ENCODE measurements at regions not wholly inside any gene's neighbourhood (a gene's known extent, or its start where the extent isn't known, plus 50 kb on each side); places are given as distances from the start of the nearest gene placed in this dataset.

DNA sequence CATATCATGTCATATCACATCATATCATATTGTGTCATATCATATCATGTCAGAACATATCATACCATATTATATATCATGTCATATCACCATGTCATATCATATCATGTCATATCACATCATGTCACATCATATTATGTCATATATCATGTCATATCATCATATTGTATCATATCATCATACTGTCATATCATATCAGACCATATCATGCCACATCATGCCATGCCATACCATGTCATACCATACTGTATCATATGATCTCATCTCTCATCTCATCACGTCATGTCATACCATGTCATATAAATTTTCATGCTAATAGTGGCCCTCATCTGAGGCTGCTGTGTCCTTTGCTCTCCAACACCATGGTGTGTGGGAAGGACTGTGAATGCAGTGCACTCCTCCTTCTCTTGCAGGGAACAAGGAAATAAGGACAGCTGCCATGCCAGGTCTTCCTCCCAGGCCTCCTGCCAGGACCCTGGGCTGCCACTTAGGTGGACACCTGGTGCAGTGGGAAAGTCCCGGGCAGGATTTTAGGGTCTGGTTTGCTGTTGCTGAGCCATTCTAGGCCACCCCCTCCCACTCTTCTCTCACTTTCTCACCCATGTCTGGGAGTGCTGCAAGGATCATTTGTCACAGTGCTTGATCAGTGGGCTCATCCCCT, 72.4 kb upstream of the TRPM1 start:
- no peak for DNase-seq
- Histone ChIP-seq H3K27ac (no peak overlapping the region), H3K4me3 (no peak overlapping the region), H3K9me3 (no peaks in the 10 kb centered on the region), H3K36me3 (no peaks in the 10 kb centered on the region), H3K27me3 (no peaks in the 10 kb centered on the region), H3K4me1 (no peaks in the 10 kb centered on the region)
- no peak for ATAC-seq
- TF ChIP-seq POLR2A (IDR thresholded peaks at IDR 0.05), result no peak
- in situ Hi-C loops (cut with MboI; ENCODE audit: low sequenced_read_pairs in 4 of 4), result no loop called here
- intact Hi-C loops (cut with DNase I; ENCODE audit: low total_unique reads), result no loop called here

DNA sequence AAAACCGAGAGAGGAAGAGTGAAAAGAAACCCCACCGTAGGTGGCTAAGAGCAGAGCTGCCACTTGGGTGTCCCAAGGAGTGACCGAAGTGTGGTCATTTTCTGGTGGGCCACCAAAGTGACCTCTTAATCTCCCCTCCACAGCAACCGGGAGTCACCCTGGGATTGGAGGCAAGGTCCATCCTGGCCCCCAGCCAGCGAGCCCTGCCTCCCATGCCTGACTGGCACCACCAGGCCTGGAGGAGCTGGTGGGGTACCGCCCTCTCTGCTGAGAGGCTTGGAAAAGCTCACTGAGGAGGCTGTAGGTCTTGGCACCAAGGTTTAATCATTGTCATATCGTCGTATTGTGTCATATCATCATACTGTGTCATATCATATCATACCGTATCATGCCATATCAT, 74.0 kb upstream of the TRPM1 start:
- no peaks in the 10 kb centered on the region for H3K27me3 ChIP-seq
- H3K27ac ChIP-seq, result no peak overlapping the region
- H3K4me3 ChIP-seq, result no peak overlapping the region
- intact Hi-C loops (cut with DNase I; ENCODE audit: low total_unique reads) (no loop called here), in situ Hi-C loops (cut with MboI; ENCODE audit: low sequenced_read_pairs in 4 of 4) (no loop called here)
- no peak for DNase-seq
- TF ChIP-seq, protein P1, sequence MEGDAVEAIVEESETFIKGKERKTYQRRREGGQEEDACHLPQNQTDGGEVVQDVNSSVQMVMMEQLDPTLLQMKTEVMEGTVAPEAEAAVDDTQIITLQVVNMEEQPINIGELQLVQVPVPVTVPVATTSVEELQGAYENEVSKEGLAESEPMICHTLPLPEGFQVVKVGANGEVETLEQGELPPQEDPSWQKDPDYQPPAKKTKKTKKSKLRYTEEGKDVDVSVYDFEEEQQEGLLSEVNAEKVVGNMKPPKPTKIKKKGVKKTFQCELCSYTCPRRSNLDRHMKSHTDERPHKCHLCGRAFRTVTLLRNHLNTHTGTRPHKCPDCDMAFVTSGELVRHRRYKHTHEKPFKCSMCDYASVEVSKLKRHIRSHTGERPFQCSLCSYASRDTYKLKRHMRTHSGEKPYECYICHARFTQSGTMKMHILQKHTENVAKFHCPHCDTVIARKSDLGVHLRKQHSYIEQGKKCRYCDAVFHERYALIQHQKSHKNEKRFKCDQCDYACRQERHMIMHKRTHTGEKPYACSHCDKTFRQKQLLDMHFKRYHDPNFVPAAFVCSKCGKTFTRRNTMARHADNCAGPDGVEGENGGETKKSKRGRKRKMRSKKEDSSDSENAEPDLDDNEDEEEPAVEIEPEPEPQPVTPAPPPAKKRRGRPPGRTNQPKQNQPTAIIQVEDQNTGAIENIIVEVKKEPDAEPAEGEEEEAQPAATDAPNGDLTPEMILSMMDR (IDR thresholded peaks at IDR 0.05 in 4 of 5, conservative IDR thresholded peaks at IDR 0.05 in 1 of 5), result no peak
- TF ChIP-seq POLR2A (IDR thresholded peaks at IDR 0.05), result no peak
- H3K36me3 ChIP-seq, result no peaks in the 10 kb centered on the region
- no peak for ATAC-seq
- H3K4me1 ChIP-seq, result no peaks in the 10 kb centered on the region
- no peaks in the 10 kb centered on the region for H3K9me3 ChIP-seq

DNA sequence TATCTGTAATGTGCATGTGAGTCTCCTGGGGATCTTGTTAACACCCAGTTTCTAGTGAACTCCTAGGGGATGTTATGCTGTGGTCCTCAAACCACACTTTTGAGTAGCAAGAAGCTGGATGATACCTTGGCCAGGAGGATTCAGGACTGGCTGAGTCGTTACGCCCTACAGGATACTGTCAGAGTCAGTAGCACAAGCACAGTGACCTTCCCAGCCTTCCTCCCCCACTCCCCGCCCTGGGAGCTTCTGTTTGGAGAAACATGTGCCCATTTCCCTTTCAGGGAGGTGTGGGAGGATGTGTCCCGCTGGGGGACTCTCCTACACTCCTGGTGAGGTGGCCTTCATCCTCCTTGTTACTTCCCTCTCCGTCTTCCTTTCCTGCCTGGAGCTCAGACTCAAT, 76.4 kb upstream of the TRPM1 start:
- H3K9me3 ChIP-seq, result no peaks in the 10 kb centered on the region
- DNase-seq (no peak), ATAC-seq (no peak)
- H3K27ac ChIP-seq, result no peak overlapping the region
- no peak overlapping the region for H3K4me3 ChIP-seq
- no peaks in the 10 kb centered on the region for H3K4me1 ChIP-seq
- TF ChIP-seq POLR2A (IDR thresholded peaks at IDR 0.05), result no peak
- TF ChIP-seq, protein P1 (IDR thresholded peaks at IDR 0.05 in 4 of 5, conservative IDR thresholded peaks at IDR 0.05 in 1 of 5), result no peak
- intact Hi-C loops (cut with DNase I; ENCODE audit: low total_unique reads) (no loop called here), in situ Hi-C loops (cut with MboI; ENCODE audit: low sequenced_read_pairs in 4 of 4) (no loop called here)
- no peaks in the 10 kb centered on the region for H3K36me3 ChIP-seq
- no peaks in the 10 kb centered on the region for H3K27me3 ChIP-seq

DNA sequence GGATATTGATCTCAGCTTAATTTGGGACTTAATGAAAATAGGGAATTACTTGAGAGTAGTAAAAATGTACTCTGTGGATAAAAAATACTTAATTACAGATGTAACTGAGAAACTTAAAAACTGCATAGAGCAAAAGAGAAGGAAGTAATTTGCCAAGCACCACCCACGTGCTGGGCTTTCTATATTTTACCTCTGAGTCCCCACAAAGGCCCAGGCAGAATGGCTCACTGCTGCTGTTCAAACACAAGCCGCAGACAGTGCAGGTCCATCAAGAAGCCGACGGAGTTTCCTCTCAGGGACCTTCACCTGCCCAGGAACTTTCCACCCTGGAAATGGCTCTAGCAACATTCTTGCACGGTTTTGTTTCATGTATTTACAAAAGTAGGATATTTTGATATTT, 77.2 kb upstream of the TRPM1 start:
- no peaks in the 10 kb centered on the region for H3K9me3 ChIP-seq
- no peak overlapping the region for H3K27ac ChIP-seq
- no peak overlapping the region for H3K4me3 ChIP-seq
- DNase-seq (no peak), ATAC-seq (no peak)
- no peak for TF ChIP-seq POLR2A (IDR thresholded peaks at IDR 0.05)
- TF ChIP-seq, protein P1 (IDR thresholded peaks at IDR 0.05 in 4 of 5, conservative IDR thresholded peaks at IDR 0.05 in 1 of 5), result no peak
- intact Hi-C loops (cut with DNase I; ENCODE audit: low total_unique reads), result no loop called here
- in situ Hi-C loops (cut with MboI; ENCODE audit: low sequenced_read_pairs in 4 of 4), result no loop called here
- no peaks in the 10 kb centered on the region for H3K27me3 ChIP-seq
- no peaks in the 10 kb centered on the region for H3K36me3 ChIP-seq
- H3K4me1 ChIP-seq, result no peaks in the 10 kb centered on the region

DNA sequence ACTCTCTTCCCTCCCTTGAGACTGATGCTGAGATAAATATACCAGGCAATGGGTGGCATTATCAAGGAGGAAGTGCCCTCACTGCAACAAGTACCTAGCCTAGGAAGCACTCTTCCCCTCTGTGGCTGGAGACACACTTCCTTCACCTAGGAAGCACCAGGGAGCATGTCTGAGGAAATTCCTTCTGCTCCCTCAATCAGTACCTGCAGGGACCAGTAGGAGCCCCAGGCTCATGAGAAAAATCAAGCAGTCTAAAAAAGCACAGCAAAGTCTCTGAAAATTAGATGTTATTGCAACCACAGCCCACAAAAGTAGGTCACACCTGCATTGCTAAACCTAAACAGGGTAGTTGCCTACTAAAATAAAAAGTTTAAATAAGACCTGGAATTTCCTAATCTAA, 78.2 kb upstream of the TRPM1 start:
- Histone ChIP-seq H3K27ac (no peak overlapping the region), H3K36me3 (no peaks in the 10 kb centered on the region), H3K9me3 (no peaks in the 10 kb centered on the region), H3K4me3 (no peak overlapping the region), H3K4me1 (no peaks in the 10 kb centered on the region), H3K27me3 (no peaks in the 10 kb centered on the region)
- intact Hi-C loops (cut with DNase I; ENCODE audit: low total_unique reads), result no loop called here
- DNase-seq (no peak), ATAC-seq (no peak)
- no peak for TF ChIP-seq POLR2A (IDR thresholded peaks at IDR 0.05)
- TF ChIP-seq, protein P1 (IDR thresholded peaks at IDR 0.05 in 4 of 5, conservative IDR thresholded peaks at IDR 0.05 in 1 of 5), result no peak
- in situ Hi-C loops (cut with MboI; ENCODE audit: low sequenced_read_pairs in 4 of 4), result no loop called here

All from gastrocnemius medialis (tissue), 4 donors.